ENCODE measurements at regions not wholly inside any gene's neighbourhood (a gene's known extent, or its start where the extent isn't known, plus 50 kb on each side); places are given as distances from the start of the nearest gene placed in this dataset.

GRCh38 chr6:56730663-56731529, 88.2 kb upstream of the DST start:
- no peak for DNase-seq (ENCODE audit: low read depth, low spot score)
- ChIA-PET POLR2A (interaction anchor here (0.9 to 2.0 kb wide), 4 partner anchors 13 to 24 kb away, joined by 3 to 8 read pairs (median 4); no protein-coding TSS in a partner anchor), CTCF (no interaction called here), RAD21 (ENCODE audit: low non-redundant PET in 1 of 2, low total read pairs in 2 of 2, uncharacterized antibody in 2 of 2, unreplicated experiment in 2 of 2) (no interaction called here)
- H3K79me2 ChIP-seq (ENCODE audit: insufficient read depth, low read length): peaks cover 68% of the 10 kb centered on the region
- H3K27ac ChIP-seq (ENCODE audit: low read depth, low read length): peak overlapping the region; percentile 82
- no peaks in the 10 kb centered on the region for H4K20me1 ChIP-seq (ENCODE audit: insufficient read depth)
- TSS peak; percentile 56 for BruUV-seq (replicated peaks)
- H2AFZ ChIP-seq (ENCODE audit: low read depth, low read length, poor library complexity, severe bottlenecking): no peak overlapping the region
- peak overlapping the region; percentile 40 for H3K9ac ChIP-seq (ENCODE audit: low read length)
- H3K4me1 ChIP-seq (ENCODE audit: control insufficient read depth in 1 of 2, insufficient read depth in 2 of 2, low read length in 2 of 2): peaks cover 87% of the 10 kb centered on the region in 2 experiments
- ATAC-seq: peak; percentile 85
- peak overlapping the region; percentile 60 for H3K4me2 ChIP-seq (ENCODE audit: low read length)
- intact Hi-C loops (cut with micrococcal nuclease): no loop called here
- no peaks in the 10 kb centered on the region for H3K9me3 ChIP-seq (ENCODE audit: control insufficient read depth in 1 of 2, insufficient read depth in 1 of 2, low read depth in 1 of 2, low read length in 2 of 2)
- H3K9me2 ChIP-seq (ENCODE audit: insufficient read depth): no peaks in the 10 kb centered on the region
- H3K4me3 ChIP-seq (replicated peaks in 1 of 2; ENCODE audit: low read depth in 1 of 2, low read length in 2 of 2): peak overlapping the region in 1 of 2 experiments; percentile 12; a peak in 2 of 4 replicates
- H3K27me3 ChIP-seq (ENCODE audit: insufficient read depth, low read length): no peaks in the 10 kb centered on the region
- H3K36me3 ChIP-seq (ENCODE audit: control insufficient read depth in 1 of 2, insufficient read depth in 2 of 2, low read length in 2 of 2): no peaks in the 10 kb centered on the region
- TF ChIP-seq MAX (IDR thresholded peaks at IDR 0.05) (peak; percentile 55; the same call in 1 of the 2 replicates), ZFX (IDR thresholded peaks at IDR 0.05) (no peak), SIN3A (IDR thresholded peaks at IDR 0.05; ENCODE audit: low read depth) (no peak), POLR2AphosphoS5 (IDR thresholded peaks at IDR 0.05; ENCODE audit: low read depth, low read length) (no peak), ATF3 (IDR thresholded peaks at IDR 0.05) (no peak), ZBTB33 (IDR thresholded peaks at IDR 0.05; ENCODE audit: extremely low read depth, insufficient replicate concordance, low read length) (no peak), REST (IDR thresholded peaks at IDR 0.05; ENCODE audit: low read depth) (no peak), SP1 (IDR thresholded peaks at IDR 0.05; ENCODE audit: low read depth) (peak; percentile 75), POLR2A (IDR thresholded peaks at IDR 0.05; ENCODE audit: borderline replicate concordance, extremely low read depth, insufficient read depth, insufficient read length) (no peak), ZNF274 (IDR thresholded peaks at IDR 0.05; ENCODE audit: low read depth, low read length) (no peak), EZH2 (IDR thresholded peaks at IDR 0.05) (no peak), EZH2phosphoT487 (IDR thresholded peaks at IDR 0.05; ENCODE audit: borderline replicate concordance) (no peak), RAD21 (IDR thresholded peaks at IDR 0.05; ENCODE audit: low read depth) (no peak), EGR1 (IDR thresholded peaks at IDR 0.05; ENCODE audit: low read depth) (0 out of 2 replicates have a peak, but pooled peaks have one; percentile 17), TCF7L2 (IDR thresholded peaks at IDR 0.05; ENCODE audit: borderline replicate concordance, extremely low read depth, insufficient read depth, insufficient read length) (peak; percentile 54), FOSL1 (IDR thresholded peaks at IDR 0.05; ENCODE audit: low read depth) (peak; percentile 92), CEBPB (IDR thresholded peaks at IDR 0.05; ENCODE audit: low read depth) (peak; percentile 9; the same call in 1 of the 2 replicates), JUND (IDR thresholded peaks at IDR 0.05) (peak; percentile 85), CBX3 (IDR thresholded peaks at IDR 0.05; ENCODE audit: low read depth) (no peak; the same call in 1 of the 2 replicates), SRF (IDR thresholded peaks at IDR 0.05; ENCODE audit: low read depth) (no peak), ELF1 (IDR thresholded peaks at IDR 0.05; ENCODE audit: borderline replicate concordance, low read depth) (no peak)
